Natural killer cell (primary cell): ENCODE measurements at regions not wholly inside any gene's neighbourhood (a gene's known extent, or its start where the extent isn't known, plus 50 kb on each side); places are given as distances from the start of the nearest gene placed in this dataset.

Experiments
- ATAC-seq, 3 donors: fragments of 150-1000 bp in 2 of 3; fragments of 200-7000 bp in 1 of 3; cut with Tn5 transposase; 1 replicate in 1 of 3; 2 replicates in 2 of 3; pipeline ENCODE4 v1.10.0; 2021; ENCODE audit warnings: mild to moderate bottlenecking in 2 of 3, moderate library complexity in 2 of 3
- DNase-seq, 2 donors: peaks; one replicate each; pipeline versions ENCODE4 v3.0.0 to v3.0.0-alpha.2; 2013 to 2021; ENCODE audit warnings: mixed read lengths in 1 of 2
- H3K27ac ChIP-seq: one replicate; pipeline ENCODE4 v1.5.1; 2013; ENCODE audit warnings: mild to moderate bottlenecking, low read length
- H3K27me3 ChIP-seq: one replicate; pipeline ENCODE4 v1.6.1; 2013; ENCODE audit warnings: low read length; ENCODE audit not compliant: control insufficient read depth, insufficient read depth
- H3K36me3 ChIP-seq: one replicate; pipeline ENCODE4 v1.6.1; 2013; ENCODE audit warnings: low read length; ENCODE audit not compliant: control insufficient read depth, insufficient read depth
- H3K4me1 ChIP-seq: one replicate; pipeline ENCODE4 v1.6.1; 2013; ENCODE audit warnings: low read length; ENCODE audit not compliant: control insufficient read depth, insufficient read depth
- H3K4me3 ChIP-seq: one replicate; pipeline ENCODE4 v1.5.1; 2013; ENCODE audit warnings: low read length
- H3K9me3 ChIP-seq: one replicate; pipeline ENCODE4 v1.6.1; 2013; ENCODE audit warnings: low read length; ENCODE audit not compliant: control insufficient read depth, insufficient read depth
- H3K27ac Mint-ChIP-seq, 2 donors: one replicate each; pipeline ENCODE4 v1.8.0; 2022; ENCODE audit warnings: mild to moderate bottlenecking in 2 of 2, mixed read lengths in 2 of 2, moderate library complexity in 1 of 2
- H3K27me3 Mint-ChIP-seq, 2 donors: one replicate each; pipeline ENCODE4 v1.8.0; 2022; ENCODE audit warnings: low read depth in 2 of 2, mixed read lengths in 2 of 2
- H3K36me3 Mint-ChIP-seq: one replicate; pipeline ENCODE4 v1.8.0; 2022; ENCODE audit warnings: mixed read lengths
- H3K4me1 Mint-ChIP-seq, 2 donors: one replicate each; pipeline ENCODE4 v1.8.0; 2022; ENCODE audit warnings: mixed read lengths in 2 of 2
- H3K4me3 Mint-ChIP-seq: one replicate; pipeline ENCODE4 v1.8.0; 2022; ENCODE audit warnings: mild to moderate bottlenecking, moderate library complexity, mixed read lengths
- H3K9me3 Mint-ChIP-seq, 2 donors: one replicate each; pipeline ENCODE4 v1.8.0; 2022; ENCODE audit warnings: mixed read lengths in 2 of 2
- CTCF ChIP-seq: fragments of 200-600 bp; IDR thresholded peaks from one replicate; pipeline ENCODE4 v1.8.0; 2022; ENCODE audit warnings: antibody characterized with exemption
- WGBS: methylation state at CpG from one replicate; pipeline ENCODE4 v1.1.7; 2013; ENCODE audit warnings: missing lambda C conversion rate; ENCODE audit not compliant: insufficient coverage; 5-methylcytosine and 5-hydroxymethylcytosine counted together
- intact Hi-C: fragments of 100-400 bp; cut with micrococcal nuclease; formaldehyde crosslinking; loops from one replicate; pipeline ENCODE4 v1.14.2; 2022

DNA sequence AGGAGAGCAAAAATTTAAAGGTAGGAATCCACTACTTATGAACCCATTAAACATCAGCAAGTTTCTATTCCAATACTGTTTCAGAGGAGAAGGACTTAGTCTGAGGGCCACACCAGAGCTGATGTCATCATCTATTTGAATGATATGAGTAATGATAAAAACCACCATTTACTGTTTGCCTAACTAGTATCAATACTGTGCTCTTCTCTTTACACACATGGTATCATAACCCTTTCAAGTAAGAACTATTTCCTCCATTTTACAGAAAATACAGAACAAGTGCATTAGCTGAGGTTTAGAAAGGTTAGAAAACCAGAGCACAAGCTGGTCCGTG is 651.3 kb upstream of the KIRREL3 start:
- no peaks in the 10 kb centered on the region for H3K4me1 Mint-ChIP-seq

DNA sequence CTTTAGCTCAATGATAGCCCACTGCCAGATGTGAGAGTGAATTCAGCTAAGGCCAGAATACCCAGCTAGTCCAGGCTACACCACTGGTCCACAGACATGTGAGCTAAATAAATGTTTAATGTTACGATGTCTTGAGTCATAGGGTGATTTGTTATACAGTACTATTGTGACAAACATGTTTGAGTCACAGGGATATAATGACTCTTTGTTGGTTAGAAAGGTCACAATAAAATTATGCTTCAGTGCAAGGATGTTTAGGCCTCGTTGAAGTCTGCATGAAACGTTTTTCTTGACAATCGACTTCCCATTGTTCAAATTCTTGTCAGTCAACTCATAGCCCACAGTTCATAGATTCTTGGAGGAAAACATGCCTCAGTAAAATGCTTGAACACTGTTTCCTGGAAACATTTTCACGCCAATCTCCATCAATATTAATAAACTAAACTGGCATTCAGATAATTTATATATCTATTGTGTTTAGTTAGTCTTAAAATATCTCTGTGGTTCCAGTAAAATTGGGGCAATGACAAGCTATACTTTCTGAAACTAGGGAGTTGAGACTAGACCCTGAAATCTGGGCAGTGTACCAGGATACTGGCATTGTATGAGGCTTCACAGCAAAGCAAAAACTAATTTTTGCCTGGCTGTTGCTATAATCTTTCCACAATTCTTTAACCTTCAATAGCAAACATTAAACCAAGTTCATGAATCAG is 650.8 kb upstream of the KIRREL3 start:
- H3K36me3 Mint-ChIP-seq: no peaks in the 10 kb centered on the region
- ATAC-seq (no peak), DNase-seq (no peak)
- intact Hi-C loops: no loop called here
- no peaks in the 10 kb centered on the region for H3K27me3 Mint-ChIP-seq
- Histone ChIP-seq H3K4me1 (no peaks in the 10 kb centered on the region), H3K27ac (no peak overlapping the region), H3K27me3 (no peaks in the 10 kb centered on the region), H3K9me3 (no peaks in the 10 kb centered on the region), H3K36me3 (no peaks in the 10 kb centered on the region), H3K4me3 (no peak overlapping the region)
- no peak overlapping the region for H3K27ac Mint-ChIP-seq
- no peaks in the 10 kb centered on the region for H3K4me1 Mint-ChIP-seq
- WGBS: 75% methylated on average over 4 of the region's 5 CpGs
- peaks cover 0 to 2% of the 10 kb centered on the region in 2 donors for H3K9me3 Mint-ChIP-seq
- H3K4me3 Mint-ChIP-seq: no peak overlapping the region
- no peak for TF ChIP-seq CTCF

More for the DNA sequence above, 651.3 kb upstream of the KIRREL3 start:
- Mint-ChIP-seq H3K36me3 (no peaks in the 10 kb centered on the region), H3K9me3 (peaks cover 0 to 2% of the 10 kb centered on the region in 2 donors), H3K4me3 (no peak overlapping the region), H3K27me3 (no peaks in the 10 kb centered on the region), H3K27ac (no peak overlapping the region)
- Histone ChIP-seq H3K9me3 (no peaks in the 10 kb centered on the region), H3K4me3 (no peak overlapping the region), H3K4me1 (no peaks in the 10 kb centered on the region), H3K36me3 (no peaks in the 10 kb centered on the region), H3K27ac (no peak overlapping the region), H3K27me3 (no peaks in the 10 kb centered on the region)
- intact Hi-C loops: no loop called here
- WGBS: 90% methylated on average over 1 of the region's 1 CpG
- no peak for ATAC-seq
- no peak for TF ChIP-seq CTCF
- no peak for DNase-seq

DNA sequence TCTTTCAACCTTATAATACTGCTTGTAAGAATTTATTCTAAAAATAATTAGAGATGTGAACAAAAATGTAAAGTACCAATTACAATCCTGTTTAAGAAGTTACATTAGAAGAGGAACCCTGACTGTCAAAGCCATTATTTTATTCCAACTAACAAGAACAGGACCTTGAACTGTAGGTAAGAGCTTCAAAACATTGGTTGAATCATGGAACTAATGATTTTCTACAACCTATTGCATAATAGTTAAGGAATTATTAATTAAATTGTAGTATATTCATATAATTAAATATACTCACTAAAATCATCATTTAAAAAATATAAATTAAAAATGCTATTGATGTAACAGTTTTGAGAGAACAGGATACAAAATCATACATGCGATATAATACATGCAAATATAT is 649.4 kb upstream of the KIRREL3 start:
- intact Hi-C loops: no loop called here
- ATAC-seq: no peak
- no peak overlapping the region for H3K4me3 ChIP-seq
- DNase-seq: no peak
- Mint-ChIP-seq H3K36me3 (no peaks in the 10 kb centered on the region), H3K27ac (no peak overlapping the region), H3K4me1 (no peaks in the 10 kb centered on the region), H3K27me3 (no peaks in the 10 kb centered on the region), H3K9me3 (peaks cover 0 to 2% of the 10 kb centered on the region in 2 donors), H3K4me3 (no peak overlapping the region)
- WGBS: no CpG with 5 or more reads among the region's 1 CpG
- no peaks in the 10 kb centered on the region for H3K27me3 ChIP-seq
- H3K27ac ChIP-seq: no peak overlapping the region
- H3K4me1 ChIP-seq: no peaks in the 10 kb centered on the region
- H3K9me3 ChIP-seq: no peaks in the 10 kb centered on the region
- no peaks in the 10 kb centered on the region for H3K36me3 ChIP-seq
- TF ChIP-seq CTCF: no peak

GRCh38 chr11:127649071-127649470 is 648.5 kb upstream of the KIRREL3 start:
- Mint-ChIP-seq H3K27me3 (no peaks in the 10 kb centered on the region), H3K9me3 (peaks cover 0 to 2% of the 10 kb centered on the region in 2 donors), H3K4me1 (no peaks in the 10 kb centered on the region), H3K27ac (no peak overlapping the region), H3K4me3 (no peak overlapping the region), H3K36me3 (no peaks in the 10 kb centered on the region)
- intact Hi-C loops: no loop called here
- H3K27me3 ChIP-seq: no peaks in the 10 kb centered on the region
- no peaks in the 10 kb centered on the region for H3K9me3 ChIP-seq
- ATAC-seq: no peak
- no peak for TF ChIP-seq CTCF
- no peak overlapping the region for H3K27ac ChIP-seq
- no peak overlapping the region for H3K4me3 ChIP-seq
- H3K4me1 ChIP-seq: no peaks in the 10 kb centered on the region
- DNase-seq: no peak
- no CpG with 5 or more reads among the region's 2 CpGs for WGBS
- H3K36me3 ChIP-seq: no peaks in the 10 kb centered on the region
